Thyroid gland (tissue), 4 donors: ENCODE measurements at regions not wholly inside any gene's neighbourhood (a gene's known extent, or its start where the extent isn't known, plus 50 kb on each side); places are given as distances from the start of the nearest gene placed in this dataset.

Source experiments
- DNase-seq, 2 donors: peaks; one replicate each; pipeline ENCODE4 v3.0.0-alpha.2; 2019
- H3K27ac ChIP-seq, 3 donors: fragments of 200-600 bp; sonication (generic); 1 replicate in 2 of 3; 2 replicates in 1 of 3; pipeline ENCODE4 v1.5.1; 2016 to 2019; ENCODE audit warnings: mild to moderate bottlenecking in 1 of 3, moderate library complexity in 1 of 3
- H3K27me3 ChIP-seq: fragments of 200-600 bp; sonication (generic); one replicate; pipeline ENCODE4 v1.5.1; 2019
- H3K36me3 ChIP-seq, 2 donors: fragments of 200-600 bp; sonication (generic); one replicate each; pipeline ENCODE4 v1.5.1; 2016 to 2019
- H3K4me1 ChIP-seq, 2 donors: fragments of 200-600 bp; sonication (generic); one replicate each; pipeline ENCODE4 v1.5.1; 2017 to 2019
- H3K4me3 ChIP-seq, 3 donors: fragments of 200-600 bp; sonication (generic); replicated peaks in 1 of 3; 1 replicate in 2 of 3; 2 replicates in 1 of 3; pipeline ENCODE4 v1.5.1; 2016; ENCODE audit warnings: mild to moderate bottlenecking in 1 of 3
- H3K9me3 ChIP-seq: fragments of 200-600 bp; sonication (generic); one replicate; pipeline ENCODE4 v1.5.1; 2017
- CTCF ChIP-seq, 6 experiments: fragments of 200-600 bp in 3 of 6; fragments of 450-650 bp in 3 of 6; sonication (generic) in 3 of 6; IDR thresholded peaks; one replicate each; pipeline ENCODE4 v1.5.1; 2016 to 2019; ENCODE audit warnings: antibody characterized with exemption in 6 of 6, mild to moderate bottlenecking in 2 of 6, inconsistent platforms in 1 of 6, moderate library complexity in 1 of 6
- POLR2A ChIP-seq, 2 donors: fragments of 450-650 bp; IDR thresholded peaks; one replicate each; pipeline ENCODE4 v1.6.1; 2017; ENCODE audit warnings: antibody characterized with exemption in 2 of 2, mild to moderate bottlenecking in 2 of 2, moderate library complexity in 1 of 2
- WGBS, 2 donors: methylation state at CpG; one replicate each; pipeline ENCODE4 v1.1.5; 2017; 5-methylcytosine and 5-hydroxymethylcytosine counted together
- intact Hi-C: fragments of 100-400 bp; cut with DNase I; formaldehyde crosslinking; loops from one replicate; pipeline ENCODE4 v1.15.1; 2023

GRCh38 chr13:59510386-59510785 is 653.3 kb downstream of the DIAPH3 start:
- H3K4me1 ChIP-seq = no peaks in the 10 kb centered on the region
- H3K36me3 ChIP-seq = no peaks in the 10 kb centered on the region
- 81 to 87% methylated on average over 4 of the region's 4 CpGs for WGBS, 2 donors
- no peak for DNase-seq
- no peak overlapping the region for H3K4me3 ChIP-seq
- intact Hi-C loops = no loop called here
- no peak for TF ChIP-seq POLR2A (IDR thresholded peaks at IDR 0.05)
- no peak for TF ChIP-seq CTCF (IDR thresholded peaks at IDR 0.05)
- H3K27me3 ChIP-seq = no peaks in the 10 kb centered on the region
- no peaks in the 10 kb centered on the region for H3K9me3 ChIP-seq
- H3K27ac ChIP-seq = no peak overlapping the region

GRCh38 chr13:59513686-59514085 is 650.0 kb downstream of the DIAPH3 start:
- no peak for DNase-seq
- TF ChIP-seq CTCF (IDR thresholded peaks at IDR 0.05) (no peak), POLR2A (IDR thresholded peaks at IDR 0.05) (no peak)
- H3K4me1 ChIP-seq = no peaks in the 10 kb centered on the region
- H3K4me3 ChIP-seq = no peak overlapping the region
- H3K9me3 ChIP-seq = no peaks in the 10 kb centered on the region
- H3K27ac ChIP-seq = no peak overlapping the region
- intact Hi-C loops = no loop called here
- 71 to 83% methylated on average over 1 of the region's 1 CpG for WGBS, 2 donors
- no peaks in the 10 kb centered on the region for H3K27me3 ChIP-seq
- H3K36me3 ChIP-seq = no peaks in the 10 kb centered on the region

GRCh38 chr13:59514316-59514715 is 649.4 kb downstream of the DIAPH3 start:
- Histone ChIP-seq H3K36me3 (no peaks in the 10 kb centered on the region), H3K9me3 (no peaks in the 10 kb centered on the region), H3K4me3 (no peak overlapping the region), H3K27me3 (no peaks in the 10 kb centered on the region), H3K4me1 (no peaks in the 10 kb centered on the region), H3K27ac (no peak overlapping the region)
- TF ChIP-seq POLR2A (IDR thresholded peaks at IDR 0.05) = no peak
- TF ChIP-seq CTCF (IDR thresholded peaks at IDR 0.05) = no peak
- 93 to 97% methylated on average over 5 of the region's 5 CpGs for WGBS, 2 donors
- intact Hi-C loops = no loop called here
- DNase-seq = no peak

GRCh38 chr13:59519819-59520218 is 643.9 kb downstream of the DIAPH3 start:
- Histone ChIP-seq H3K9me3 (no peaks in the 10 kb centered on the region), H3K27ac (no peak overlapping the region), H3K27me3 (no peaks in the 10 kb centered on the region), H3K36me3 (no peaks in the 10 kb centered on the region), H3K4me3 (no peak overlapping the region), H3K4me1 (no peaks in the 10 kb centered on the region)
- 95 to 100% methylated on average over 2 of the region's 2 CpGs for WGBS, 2 donors
- intact Hi-C loops = no loop called here
- TF ChIP-seq CTCF (IDR thresholded peaks at IDR 0.05) (no peak), POLR2A (IDR thresholded peaks at IDR 0.05) (no peak)
- no peak for DNase-seq

- Histone ChIP-seq H3K4me3 (no peak overlapping the region), H3K27ac (no peak overlapping the region), H3K27me3 (no peaks in the 10 kb centered on the region), H3K36me3 (no peaks in the 10 kb centered on the region), H3K9me3 (no peaks in the 10 kb centered on the region), H3K4me1 (no peaks in the 10 kb centered on the region)
- intact Hi-C loops = no loop called here
- DNase-seq = no peak
- WGBS, 2 donors = 95 to 100% methylated on average over 1 of the region's 1 CpG
- no peak for TF ChIP-seq POLR2A (IDR thresholded peaks at IDR 0.05)
- TF ChIP-seq CTCF (IDR thresholded peaks at IDR 0.05) = no peak
Observed at GRCh38 chr13:59521549-59521948, 642.2 kb downstream of the DIAPH3 start.
